Tongue (tissue), 2 donors: ENCODE measurements at regions not wholly inside any gene's neighbourhood (a gene's known extent, or its start where the extent isn't known, plus 50 kb on each side); places are given as distances from the start of the nearest gene placed in this dataset.
A peak's percentile ranks its signal among the peaks of the same experiment; 100 is the strongest.

Experiments
- DNase-seq: peaks from one replicate; pipeline ENCODE4 v3.0.0-alpha.2; 2015
- small RNA-seq: library from RNA; depleted of rRNA; stranded (forward); fragments of <200 nt; gene quantifications from one replicate; pipeline ENCODE3, GENCODE V24; 2014; ENCODE audit warnings: low replicate concordance

DNA sequence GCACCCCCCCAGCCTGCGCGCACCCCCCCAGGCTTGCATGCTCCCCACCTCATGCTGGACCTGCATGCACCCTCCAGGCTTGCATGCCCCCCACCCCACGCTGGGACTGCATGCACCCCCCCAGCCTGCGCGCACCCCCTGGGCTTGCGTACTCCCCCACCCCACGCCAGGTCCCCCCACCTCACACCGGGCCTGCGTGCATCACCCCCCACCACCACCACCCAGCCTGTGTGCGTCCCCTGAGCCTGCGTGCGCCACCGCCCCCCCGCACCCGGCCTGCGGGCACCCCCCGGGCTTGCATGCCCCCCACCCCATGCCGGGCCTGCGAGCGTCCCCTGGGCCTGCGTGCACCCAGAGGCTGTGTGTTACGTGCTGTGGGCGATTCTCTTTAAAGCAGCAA, 61.0 kb upstream of the SLCO4A1 start:
- no peak for DNase-seq

- no peak for DNase-seq
Measured at GRCh38 chr20:62581806-62582205, 60.5 kb upstream of the SLCO4A1 start.

- peak; percentile 78 for DNase-seq
Measured at GRCh38 chr20:62583424-62583920, 58.8 kb upstream of the SLCO4A1 start.

GRCh38 chr20:62584671-62585460, 57.4 kb upstream of the SLCO4A1 start:
- DNase-seq, result no peak

GRCh38 chr20:62585461-62585970, 56.8 kb upstream of the SLCO4A1 start:
- no peak for DNase-seq

GRCh38 chr20:62586799-62587198, 55.5 kb upstream of the SLCO4A1 start:
- no peak for DNase-seq

- peak; percentile 62 for DNase-seq
Measured at GRCh38 chr20:62587757-62588402, 54.4 kb upstream of the SLCO4A1 start.

- no peak for DNase-seq
Measured at GRCh38 chr20:62588458-62589149, 53.7 kb upstream of the SLCO4A1 start.

- no peak for DNase-seq
Measured at GRCh38 chr20:62589150-62589498, 53.2 kb upstream of the SLCO4A1 start.

DNA sequence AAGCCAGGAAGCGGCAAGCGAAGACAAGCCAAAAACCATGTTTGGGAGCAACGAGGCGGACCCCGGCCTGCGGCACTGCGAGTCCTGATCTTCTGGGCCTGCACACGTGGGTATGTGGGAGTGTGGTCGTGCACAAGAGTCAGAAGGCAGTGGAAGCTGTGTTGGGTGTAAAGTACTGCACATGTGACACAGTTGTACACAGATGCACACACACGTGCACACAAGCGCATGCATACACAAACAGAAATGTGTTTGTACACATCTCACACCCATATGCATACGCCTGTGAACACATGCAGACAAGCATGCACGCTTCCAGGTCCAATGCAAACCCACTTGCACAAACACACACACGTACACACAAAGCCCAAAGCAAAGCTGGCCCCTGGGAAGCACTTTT, 52.6 kb upstream of the SLCO4A1 start:
- no peak for DNase-seq

GRCh38 chr20:62590309-62591121, 51.8 kb upstream of the SLCO4A1 start:
- no peak for DNase-seq

- DNase-seq, result no peak
Measured at GRCh38 chr20:62591122-62591468, 51.2 kb upstream of the SLCO4A1 start.

DNA sequence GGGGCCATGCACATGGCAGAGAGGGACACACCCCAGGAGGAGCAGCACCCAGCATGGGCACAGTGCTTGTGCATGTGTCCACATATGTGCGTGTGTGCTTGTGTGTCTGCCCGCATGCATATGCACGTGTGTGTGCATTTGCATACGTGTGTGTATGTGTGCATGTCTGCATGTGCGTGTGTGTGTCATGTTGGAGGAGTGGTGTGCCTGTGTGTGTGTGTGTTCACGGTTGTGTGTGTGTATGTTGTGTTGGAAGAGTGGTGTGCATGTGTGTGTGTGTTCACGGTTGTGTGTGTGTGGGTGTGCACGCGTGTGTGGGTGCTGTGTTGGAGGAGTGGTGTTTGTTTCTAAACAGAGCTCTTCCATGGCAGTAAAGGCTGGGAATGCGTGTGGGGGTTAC, 50.7 kb upstream of the SLCO4A1 start:
- no peak for DNase-seq

Small RNA genes lying in the stretch of these regions (small RNA-seq; reads per million reads assigned to genes)
- 0.73 reads per million, percentile 81 among the genes with 10 or more reads in this experiment for gene MIR1-1
